ENCODE measurements at regions not wholly inside any gene's neighbourhood (a gene's known extent, or its start where the extent isn't known, plus 50 kb on each side); places are given as distances from the start of the nearest gene placed in this dataset.
A peak's percentile ranks its signal among the peaks of the same experiment; 100 is the strongest.
"Not testable (repeated sequence)": the region's sequence is repeated elsewhere in the genome, so short reads cannot be mapped to it uniquely, and the experiment has no call there.

DNA sequence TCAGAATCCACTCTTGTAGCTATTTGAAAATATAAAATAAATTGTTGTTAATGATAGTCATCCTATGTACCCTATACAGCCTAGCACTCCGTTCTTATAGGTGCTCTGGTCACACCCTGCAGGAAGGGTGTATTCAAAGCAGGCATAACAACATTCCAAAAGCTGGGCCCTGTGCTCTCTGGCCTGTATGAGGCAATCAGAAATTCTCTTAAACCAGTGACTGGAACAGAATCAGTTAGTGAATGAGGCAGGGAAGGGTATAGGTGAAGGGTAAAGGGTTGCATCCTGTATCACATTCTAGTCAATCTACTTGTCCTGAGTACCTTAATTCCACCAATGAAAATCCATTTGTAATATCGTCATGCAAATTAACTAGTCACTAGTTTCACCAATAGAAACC, 154.5 kb upstream of the ZNF217 start:
- no peak for DNase-seq (ENCODE audit: low spot score)

DNA sequence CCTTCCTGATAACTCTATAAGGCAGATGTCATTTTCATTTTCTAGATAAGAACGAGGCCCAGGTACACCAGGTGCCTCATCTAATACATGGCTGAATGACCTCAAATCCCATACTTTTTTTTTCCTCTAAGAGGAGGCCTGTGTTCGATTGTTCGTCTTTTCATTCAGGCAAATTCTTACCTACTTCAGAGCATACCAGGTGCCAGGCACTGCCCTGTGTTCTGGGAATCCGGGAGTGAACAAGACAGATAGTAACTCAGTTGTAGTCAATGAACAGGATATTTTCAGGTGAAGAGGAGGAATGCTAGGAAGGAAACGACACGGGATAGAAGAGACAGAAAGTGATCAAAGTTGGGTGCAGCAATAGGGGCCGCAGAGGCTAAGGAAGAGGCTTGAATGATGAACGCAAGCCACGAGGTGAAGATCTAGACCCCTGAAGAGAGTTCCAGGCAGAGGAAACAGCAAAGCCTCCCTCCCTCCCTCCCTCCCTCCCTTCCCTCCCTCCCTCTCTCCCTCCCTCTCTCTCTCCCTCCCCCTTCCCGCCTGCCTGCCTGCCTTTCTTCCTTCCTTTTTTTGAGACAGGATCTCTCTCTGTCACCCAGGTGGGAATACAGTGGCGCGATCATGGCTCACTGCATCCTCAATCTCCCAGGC, 150.1 kb upstream of the ZNF217 start:
- no peak for DNase-seq (ENCODE audit: low spot score)

DNA sequence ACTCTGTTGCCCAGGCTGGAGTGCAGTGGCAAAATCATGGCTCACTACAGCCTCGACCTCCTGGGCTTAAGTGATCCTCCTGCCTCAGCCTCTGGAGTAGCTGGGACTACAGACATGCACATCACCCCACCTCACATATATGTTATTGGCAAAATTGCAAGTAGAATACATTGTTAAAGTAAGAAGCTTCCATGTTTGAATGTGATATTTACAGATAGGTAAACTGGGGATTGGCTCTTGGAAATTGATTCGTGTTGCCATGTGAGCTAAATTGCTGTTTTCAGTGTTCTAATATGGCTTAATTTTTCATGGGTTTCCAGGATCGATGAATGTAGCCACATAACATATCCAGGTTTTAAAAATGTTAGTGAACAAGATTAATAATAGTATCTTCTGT, 149.0 kb upstream of the ZNF217 start:
- no peak for DNase-seq (ENCODE audit: low spot score)

DNA sequence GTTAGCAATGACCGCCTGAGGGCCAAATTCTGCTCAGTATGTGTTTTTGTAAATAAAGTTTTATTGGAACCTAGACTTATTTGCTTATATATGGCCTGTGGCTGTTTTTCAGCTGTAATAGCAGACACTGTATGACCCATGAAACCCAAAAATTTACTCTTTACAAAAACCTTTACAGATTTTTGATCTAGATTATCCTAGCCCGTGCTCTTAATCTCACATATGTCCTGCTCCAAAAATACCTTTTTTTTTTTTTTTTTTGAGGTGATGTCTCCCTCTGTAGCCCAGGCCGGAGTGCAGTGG, 148.0 kb upstream of the ZNF217 start:
- no peak for DNase-seq (ENCODE audit: low spot score)

DNA sequence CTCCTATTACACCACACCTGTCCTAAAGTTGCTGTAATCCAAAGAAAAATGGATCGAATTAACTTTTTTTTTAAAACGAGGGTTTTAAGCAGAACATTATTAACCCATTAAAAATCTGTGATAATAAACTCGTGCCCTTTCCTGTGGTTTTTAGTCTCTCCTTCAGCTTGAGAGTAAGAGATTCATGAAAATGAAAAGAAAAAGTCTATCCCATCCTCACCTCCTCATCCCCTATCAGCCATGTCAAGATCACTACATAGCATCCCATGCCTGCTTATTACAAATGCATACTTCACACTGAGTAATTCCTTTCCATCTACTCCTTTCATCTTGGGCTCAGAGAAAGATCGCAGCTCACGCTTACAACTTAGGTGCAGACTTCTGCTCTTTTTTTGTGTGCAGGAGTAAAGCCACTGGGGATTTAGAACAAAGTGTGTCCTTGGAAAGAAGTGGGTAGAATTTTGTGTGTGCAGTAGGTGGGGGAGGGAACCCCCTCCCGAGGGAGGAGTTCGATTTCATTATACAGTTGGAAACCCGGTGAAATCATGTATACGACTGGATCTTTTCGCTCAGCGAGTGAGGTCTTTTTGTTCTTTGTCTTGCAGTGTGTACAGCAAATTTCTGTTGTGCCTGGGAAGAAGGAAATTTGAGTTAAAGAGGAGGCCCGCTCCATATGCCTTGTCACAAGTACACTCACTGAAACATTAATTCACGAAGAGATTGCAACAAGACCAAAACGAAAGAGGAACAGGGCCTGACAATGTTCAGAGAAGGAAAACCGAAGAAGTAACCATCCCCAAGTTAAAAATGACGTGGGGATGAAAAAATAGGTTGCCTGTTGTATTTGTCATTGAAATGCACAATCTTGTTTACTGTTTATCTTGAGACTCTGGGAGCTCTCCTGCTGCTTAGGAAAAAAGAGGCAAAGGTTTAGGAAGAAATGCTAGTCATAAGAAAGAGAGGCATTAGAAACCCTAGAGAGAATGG, 146.5 kb upstream of the ZNF217 start:
- DNase-seq (ENCODE audit: low spot score): no peak

DNA sequence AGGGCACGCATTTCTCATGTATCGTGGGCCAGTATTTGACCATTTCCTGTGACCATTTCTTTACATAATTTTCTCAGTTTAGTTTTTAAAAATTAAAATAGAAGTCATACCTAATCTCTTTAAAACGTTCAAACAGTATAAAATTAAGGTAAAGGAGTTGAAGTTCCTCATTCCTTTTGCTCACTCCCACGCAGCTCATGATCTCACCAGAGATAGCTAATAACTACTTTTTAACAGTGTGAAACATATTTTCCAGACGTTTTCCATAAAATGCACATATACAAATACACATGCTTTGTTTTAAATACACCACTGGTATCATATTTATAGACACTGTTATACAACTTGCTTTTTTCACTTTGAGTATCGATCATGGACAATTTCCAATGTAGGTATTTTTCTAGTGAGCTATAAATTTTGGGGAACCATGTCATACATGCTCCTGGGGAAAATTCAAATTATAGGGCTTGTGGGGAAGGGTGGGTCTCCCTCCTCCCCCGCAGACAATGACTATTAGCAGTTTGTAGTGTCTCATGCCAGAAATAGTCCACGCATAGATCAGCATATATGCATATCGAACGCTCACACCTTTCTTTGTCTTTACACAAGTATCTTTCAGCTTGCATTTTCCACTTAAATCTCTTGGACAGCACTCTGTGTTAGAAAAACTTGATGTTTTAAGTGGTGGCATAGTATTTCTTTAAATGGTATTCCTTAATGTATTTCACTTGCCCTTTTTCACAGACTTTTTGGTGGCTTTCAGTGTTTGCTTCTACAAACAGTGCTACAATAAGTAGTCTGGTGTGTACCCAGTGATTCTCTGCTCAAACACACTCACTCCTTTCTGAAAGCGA, 145.5 kb upstream of the ZNF217 start:
- DNase-seq (ENCODE audit: low spot score): no peak

DNA sequence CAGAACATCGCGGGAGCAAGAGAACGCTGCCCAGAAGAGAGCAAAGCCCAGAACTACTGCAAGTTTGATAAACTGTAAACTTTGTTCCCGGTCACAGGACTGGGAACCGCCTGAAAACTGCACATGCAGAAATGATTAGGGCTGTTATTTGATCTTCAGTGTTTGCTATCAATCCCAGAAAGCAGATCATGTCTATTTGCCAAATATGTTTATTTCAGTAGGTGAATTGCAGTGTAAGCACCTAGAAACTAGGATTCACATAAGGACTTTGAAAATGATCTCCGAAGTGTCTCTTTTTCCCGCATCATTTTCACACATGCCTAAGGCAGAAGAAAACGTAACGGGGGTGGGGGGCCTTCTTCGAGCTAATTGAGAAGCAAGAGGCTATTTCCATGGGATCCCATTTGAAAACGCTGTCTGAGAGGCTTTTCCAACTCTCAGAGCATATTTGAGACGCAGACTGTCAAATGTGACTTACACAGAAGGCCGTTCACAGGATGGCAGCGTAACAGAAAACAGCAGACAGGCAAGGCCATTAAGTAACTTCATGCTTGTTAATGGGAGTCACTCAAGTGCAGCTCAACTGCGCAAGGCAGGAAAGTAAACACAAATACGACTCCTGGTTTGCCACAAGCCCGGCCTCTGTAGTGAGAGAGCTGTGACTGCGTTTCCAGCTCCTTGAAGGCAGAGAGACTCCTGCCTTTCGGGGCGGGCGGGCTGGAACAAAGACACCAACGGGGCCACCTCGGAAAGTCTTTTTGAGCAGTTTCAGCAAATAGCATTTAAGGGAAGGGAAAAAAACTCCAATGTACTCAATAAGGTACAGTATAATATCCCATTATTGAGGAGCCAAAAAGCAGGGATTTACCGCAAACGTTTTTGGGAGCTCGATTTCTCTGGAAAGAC, 144.7 kb upstream of the ZNF217 start:
- no peak for DNase-seq (ENCODE audit: low spot score)

DNA sequence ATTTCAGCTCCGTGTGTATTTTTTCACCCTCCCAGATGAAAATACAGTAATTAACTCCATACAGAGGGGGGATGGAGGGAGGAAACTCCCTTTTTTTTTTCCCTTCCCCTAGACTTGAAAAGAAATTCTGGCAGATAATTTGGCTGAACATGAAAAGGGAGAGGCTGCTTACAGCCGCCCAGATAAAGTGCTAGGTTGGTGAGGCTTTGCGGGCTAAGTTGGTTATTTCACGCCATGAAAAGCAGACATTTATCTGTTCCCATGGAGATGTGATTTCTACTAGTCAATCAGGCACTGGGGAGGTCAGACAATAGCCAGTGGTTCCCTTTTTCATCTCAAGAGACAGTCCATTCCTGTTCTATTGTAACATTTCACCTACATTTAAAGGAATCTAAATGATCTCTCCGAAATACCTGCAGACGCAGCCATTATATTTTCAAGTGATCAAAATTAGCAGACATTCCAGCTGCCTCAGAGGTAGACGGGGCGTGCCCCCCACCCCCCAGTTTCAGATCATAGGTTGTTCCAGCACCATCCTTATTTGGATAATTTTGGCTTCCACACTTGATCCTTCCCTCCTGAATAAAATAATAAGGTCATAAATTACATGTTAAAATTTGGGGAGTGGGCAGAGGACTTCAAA, 143.9 kb upstream of the ZNF217 start:
- no peak for DNase-seq (ENCODE audit: low spot score)

DNA sequence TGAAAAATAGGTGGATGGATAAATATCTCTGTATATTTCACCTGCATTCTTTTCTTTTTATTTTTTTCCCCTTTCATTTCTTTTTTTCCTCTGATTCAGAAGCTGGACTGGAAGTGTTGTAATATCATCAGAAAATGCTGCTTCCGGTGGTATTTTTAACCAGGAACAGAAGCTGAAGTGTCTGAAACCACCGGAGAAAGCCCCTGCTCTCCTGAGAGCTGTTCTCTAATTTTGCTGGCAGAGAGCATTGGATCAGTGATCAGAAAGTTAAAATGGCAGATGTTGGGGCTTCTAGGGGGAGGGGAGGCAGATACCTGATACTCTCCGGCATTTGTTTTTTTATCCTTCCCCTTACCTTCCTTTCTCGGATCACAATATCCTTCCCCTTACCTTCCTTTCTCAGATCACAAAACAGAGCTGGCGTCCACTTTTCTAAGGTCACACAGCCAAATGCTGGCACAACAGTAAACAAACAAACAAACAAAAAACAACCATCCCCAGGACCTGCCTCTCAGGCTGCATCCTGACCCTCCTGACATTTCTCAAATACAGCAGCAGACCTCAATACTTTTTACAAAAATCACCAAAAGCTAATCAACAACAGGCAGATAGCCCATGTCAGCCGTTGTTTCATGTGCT, 143.2 kb upstream of the ZNF217 start:
- peak; percentile 40 for DNase-seq (ENCODE audit: low spot score)

DNA sequence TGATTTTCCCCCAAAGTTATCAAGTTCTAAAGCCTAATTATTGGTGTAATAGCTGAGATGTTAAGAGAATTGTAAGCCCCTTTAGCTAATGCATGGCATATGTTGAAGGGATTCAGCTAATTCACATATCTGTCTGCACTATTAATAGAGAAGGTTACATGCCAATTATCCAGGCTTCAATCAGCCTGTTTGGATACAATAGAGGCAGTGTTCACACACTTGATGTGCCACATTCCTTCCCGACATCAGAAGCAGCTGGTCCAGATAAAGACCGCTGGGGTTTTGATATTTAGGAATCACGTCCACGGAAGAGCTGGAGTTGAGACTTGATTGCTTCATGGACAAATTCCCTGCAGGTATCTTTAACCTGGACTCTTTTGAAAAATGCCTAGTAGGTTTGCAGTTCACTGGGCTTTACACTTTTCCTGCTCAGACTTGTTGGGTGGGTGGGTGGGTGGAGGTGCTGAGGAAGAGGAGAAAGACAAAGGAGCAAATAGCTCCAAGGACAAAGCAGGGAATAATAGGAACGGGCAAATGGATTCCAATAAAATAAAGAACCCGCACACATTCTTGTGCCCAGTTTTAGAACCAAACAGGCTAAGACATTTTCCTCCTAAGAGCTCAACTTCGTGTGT, 142.6 kb upstream of the ZNF217 start:
- no peak for DNase-seq (ENCODE audit: low spot score)

DNA sequence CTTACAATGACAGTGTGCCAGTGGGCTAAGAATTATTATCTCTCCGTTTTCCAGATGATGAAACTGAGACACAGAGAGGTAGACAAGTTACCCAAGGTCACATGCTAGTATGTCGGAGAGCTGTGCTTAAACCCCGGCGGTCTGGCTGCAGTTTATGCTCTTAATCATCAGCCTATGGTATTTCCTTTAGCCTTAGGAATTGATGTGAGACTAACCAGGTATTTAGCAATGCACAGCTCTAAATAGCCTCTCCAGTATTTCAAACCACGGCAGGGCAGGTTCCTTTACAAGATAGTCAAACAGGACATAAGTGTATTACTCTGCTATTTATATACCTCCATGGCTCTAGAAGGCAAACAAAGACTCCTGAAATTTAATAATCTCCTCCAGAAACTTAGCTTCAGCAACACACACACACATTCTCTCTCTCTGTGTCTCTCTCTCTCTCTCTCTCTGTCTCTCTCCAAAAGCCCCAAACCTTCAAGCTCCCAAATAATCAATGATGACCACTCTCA, 142.0 kb upstream of the ZNF217 start:
- DNase-seq (ENCODE audit: low spot score): no peak

DNA sequence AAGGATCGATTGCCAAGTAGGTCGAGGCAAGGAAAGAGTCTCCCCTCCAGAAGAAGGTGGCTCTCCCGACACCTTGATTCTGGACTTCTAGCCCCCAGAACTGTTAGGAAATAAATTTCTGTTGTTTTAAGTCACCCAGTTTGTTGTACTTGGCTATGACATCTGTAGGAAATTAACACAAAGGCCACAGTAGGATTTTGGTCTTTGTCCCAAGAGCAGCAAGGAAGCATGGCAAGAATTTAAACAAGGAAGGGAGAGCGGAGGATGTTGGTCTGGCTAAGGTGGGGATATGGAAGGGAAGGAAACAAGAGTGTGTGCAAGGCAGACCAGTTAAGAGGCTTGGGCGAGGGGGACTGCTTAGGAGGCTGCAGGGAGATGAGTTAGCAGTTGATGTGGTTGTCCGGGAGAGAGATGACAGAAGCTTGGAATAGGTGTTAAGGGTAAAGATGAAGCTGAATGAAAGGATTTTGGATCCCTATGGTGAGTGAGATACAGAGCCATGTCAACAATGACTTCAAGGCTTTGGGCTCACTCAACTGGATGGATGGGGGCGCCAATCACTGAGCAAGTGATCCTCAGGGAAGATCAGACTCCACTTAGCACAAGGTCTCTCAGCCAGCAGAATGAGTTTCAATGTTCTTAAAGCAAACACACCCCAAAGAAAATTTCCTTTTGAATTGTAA, 140.5 kb upstream of the ZNF217 start:
- no peak for DNase-seq (ENCODE audit: low spot score)

DNA sequence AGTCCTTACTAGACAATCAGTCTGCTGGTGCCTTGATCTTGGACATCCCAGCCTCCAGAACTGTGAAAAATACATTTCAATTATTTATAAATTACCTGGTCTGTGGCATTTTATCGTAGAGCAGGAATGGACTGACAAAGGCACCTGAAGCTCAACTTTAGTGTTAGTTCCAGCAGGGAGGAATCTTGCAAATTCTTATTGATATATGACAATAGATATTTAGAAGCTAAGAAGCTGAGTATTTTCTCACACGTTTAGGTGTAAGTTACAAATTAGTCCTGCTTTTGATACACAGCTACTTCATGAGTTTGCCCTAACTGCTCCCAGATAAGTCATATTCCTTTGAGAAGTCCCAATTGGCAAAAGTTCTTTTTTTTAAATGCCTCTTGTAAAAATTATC, 138.0 kb upstream of the ZNF217 start:
- DNase-seq (ENCODE audit: low spot score): no peak

DNA sequence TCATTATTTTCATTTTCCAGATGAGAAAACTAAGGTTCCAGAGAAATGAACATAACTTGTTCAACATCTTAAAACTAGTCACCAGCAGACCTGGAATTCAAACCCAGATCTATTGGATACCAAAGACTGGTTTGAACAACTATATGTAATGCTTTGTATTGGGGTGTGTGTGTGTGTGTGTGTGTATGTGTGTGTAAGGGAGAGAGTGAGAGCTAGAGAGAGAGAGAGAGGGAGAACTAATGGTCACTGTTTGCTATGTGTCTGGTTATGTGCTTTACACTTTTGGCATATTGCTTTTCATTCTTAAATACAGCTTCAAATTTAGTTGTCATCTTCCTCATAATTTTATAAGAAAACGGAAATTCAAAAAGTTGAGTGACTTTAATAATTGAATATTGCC, 134.7 kb upstream of the ZNF217 start:
- DNase-seq (ENCODE audit: low spot score): no peak

DNA sequence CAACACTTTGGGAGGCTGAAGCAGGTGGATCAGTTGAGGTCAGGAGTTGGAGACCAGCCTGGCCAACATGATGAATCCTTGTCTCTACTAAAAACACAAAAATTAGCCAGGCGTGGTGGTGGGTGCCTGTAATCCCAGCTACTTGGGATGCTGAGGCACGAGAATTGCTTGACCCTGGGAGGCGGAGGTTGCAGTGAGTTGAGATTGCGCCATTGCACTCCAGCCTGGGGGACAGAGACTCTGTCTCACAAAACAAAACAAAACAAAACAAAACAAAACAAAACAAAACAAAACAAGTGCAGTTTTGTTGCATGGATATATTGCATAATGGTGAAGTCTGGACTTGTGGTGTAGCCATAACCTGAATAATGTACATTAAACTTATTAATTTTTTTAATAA, 133.6 kb upstream of the ZNF217 start:
- not testable (repeated sequence) for DNase-seq (ENCODE audit: low spot score)

DNA sequence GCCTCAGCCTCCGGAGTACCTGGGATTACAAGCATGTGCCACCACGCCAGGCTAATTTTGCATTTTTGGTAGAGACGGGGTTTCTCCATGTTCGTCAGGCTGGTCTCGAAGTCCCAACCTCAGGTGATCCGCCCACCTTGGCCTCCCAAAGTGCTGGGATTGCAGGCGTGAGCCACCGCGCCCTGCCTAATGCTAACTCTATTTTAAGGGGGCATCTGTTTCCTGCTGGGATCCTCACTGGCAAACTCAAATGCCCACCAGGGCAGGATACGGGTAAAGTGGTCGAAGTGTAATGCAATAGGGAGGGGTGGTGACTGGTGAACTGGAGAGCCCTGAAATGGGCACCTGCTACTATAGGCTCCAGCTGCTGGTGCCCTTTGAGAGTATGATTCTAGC, 131.9 kb upstream of the ZNF217 start:
- no peak for DNase-seq (ENCODE audit: low spot score)

DNA sequence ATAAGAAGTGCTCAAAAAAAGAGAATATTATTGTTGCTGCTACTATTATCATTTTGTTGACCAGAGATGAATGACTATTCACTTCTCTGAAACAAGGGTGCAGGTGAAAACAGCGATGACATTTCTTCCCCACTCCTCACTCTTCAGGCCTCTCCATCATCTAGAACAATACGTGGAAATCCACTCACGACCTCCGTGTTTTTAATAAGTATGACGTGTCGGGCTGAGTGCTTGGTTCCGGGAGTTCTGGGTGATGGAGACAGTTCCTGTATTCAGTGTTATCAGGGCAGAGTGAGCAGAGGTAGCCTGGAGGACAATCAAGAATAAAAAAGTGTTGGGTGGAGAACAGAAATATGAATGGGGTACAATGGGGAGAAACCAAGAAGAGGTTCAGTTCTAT, 130.0 kb upstream of the ZNF217 start:
- DNase-seq (ENCODE audit: low spot score): no peak

DNA sequence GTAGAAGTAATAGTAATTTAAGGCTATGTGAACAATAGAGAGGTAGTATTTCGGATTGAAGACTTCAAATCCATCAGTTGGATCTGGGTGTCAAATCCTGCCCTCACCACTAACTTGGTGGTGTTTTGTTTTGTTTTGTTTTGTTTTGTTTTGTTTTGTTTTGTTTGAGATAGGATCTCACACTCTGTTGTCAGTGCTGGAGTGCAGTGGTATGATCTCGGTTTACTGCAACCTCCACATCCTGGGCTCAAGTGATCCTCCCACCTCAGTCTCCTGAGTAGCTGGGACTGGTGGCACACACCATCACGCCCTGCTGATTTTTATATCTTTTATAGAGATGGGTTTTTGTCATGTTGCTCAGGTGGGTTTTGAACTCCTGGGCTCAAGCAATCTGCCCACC, 129.4 kb upstream of the ZNF217 start:
- DNase-seq (ENCODE audit: low spot score): no peak

DNA sequence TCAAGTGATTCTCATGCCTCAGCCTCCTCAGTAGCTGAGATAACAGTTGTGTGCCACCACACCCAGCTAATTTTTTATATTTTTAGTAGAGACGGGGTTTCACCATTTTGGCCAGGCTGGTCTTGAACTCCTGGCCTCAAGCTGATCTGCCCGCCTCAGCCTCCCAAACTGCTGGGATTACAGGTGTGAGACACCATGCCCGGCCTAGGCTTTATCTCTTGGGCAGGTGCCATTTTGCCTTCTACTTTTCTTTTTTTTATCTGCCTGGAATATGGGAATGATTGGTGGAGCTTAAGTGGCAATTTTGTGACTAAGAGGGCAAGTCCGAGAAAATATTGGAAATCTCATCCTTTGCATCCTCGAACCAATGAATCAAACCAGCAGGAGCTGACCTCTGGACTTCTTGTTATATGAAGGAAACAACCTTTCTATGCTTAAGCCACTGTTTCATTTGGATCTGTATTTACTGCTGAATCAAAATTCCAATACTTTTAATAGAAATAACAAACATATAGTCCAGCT, 128.9 kb upstream of the ZNF217 start:
- DNase-seq (ENCODE audit: low spot score): no peak

All from germinal center (tissue), 1 donor.